A549 (cell line): ENCODE measurements at regions not wholly inside any gene's neighbourhood (a gene's known extent, or its start where the extent isn't known, plus 50 kb on each side); places are given as distances from the start of the nearest gene placed in this dataset.

Experiments
- ATAC-seq, 2 experiments: fragments of 200-7000 bp in 1 of 2; fragments of >200 bp in 1 of 2; cut with Nextera tagmentation in 1 of 2; cut with Tn5 transposase in 1 of 2; 3 replicates each; pipeline versions ENCODE4 v1.8.0 to v1.9.1; 2018 to 2020; ENCODE audit warnings: mild to moderate bottlenecking in 1 of 2, moderate library complexity in 1 of 2
- CTCF ChIA-PET: fragments of 300-600 bp; sonication (Branson Sonifier 250); formaldehyde crosslinking; extraction: SDS; loops from one replicate; lab custom pipeline; 2021; ENCODE audit warnings: antibody characterized with exemption, inconsistent platforms; lab: Yijun Ruan, JAX
- POLR2A ChIA-PET: fragments of 350-600 bp; formaldehyde crosslinking; extraction: SDS; loops from one replicate; lab custom pipeline; 2021; ENCODE audit warnings: antibody characterized with exemption, inconsistent platforms; lab: Yijun Ruan, JAX
- DNase-seq, 2 experiments: peaks; one replicate each; pipeline versions ENCODE4 v3.0.0 to v3.0.0-alpha.2; 2011 to 2016; ENCODE audit warnings: low read depth in 1 of 2, low spot score in 1 of 2
- FAIRE-seq: peaks from 2 replicates; lab custom pipeline; 2011; peaks lifted over from hg19 to GRCh38; lab: Jason Lieb, UNC
- H3K27ac ChIP-seq, 2 experiments: fragments of >200 bp; sonication (Bioruptor Twin); formaldehyde crosslinking; 3 replicates each; pipeline ENCODE4 v1.5.1; 2016 to 2017
- H3K4me1 ChIP-seq: fragments of >200 bp; sonication (Bioruptor Twin); formaldehyde crosslinking; 3 replicates; pipeline ENCODE4 v1.6.1; 2016
- H3K4me2 ChIP-seq: fragments of >200 bp; sonication (Bioruptor Twin); formaldehyde crosslinking; 3 replicates; pipeline ENCODE4 v1.6.1; 2016
- H3K4me3 ChIP-seq: fragments of >200 bp; sonication (Bioruptor Twin); formaldehyde crosslinking; 3 replicates; pipeline ENCODE4 v1.5.1; 2016
- H3K9me3 ChIP-seq: fragments of >200 bp; sonication (Bioruptor Twin); formaldehyde crosslinking; 3 replicates; pipeline ENCODE4 v1.6.1; 2016
- ATOH8 ChIP-seq: fragments of 250-450 bp; sonication (Bioruptor Pico); IDR thresholded peaks from 2 replicates; pipeline ENCODE4 v1.5.0; 2020; ENCODE audit warnings: low read depth, mild to moderate bottlenecking, moderate library complexity
- CBX2 ChIP-seq: fragments of 200-600 bp; sonication (generic); IDR thresholded peaks from 2 replicates; pipeline ENCODE4 v1.6.1; 2016; ENCODE audit warnings: low read depth, mild to moderate bottlenecking, borderline replicate concordance
- CBX8 ChIP-seq: fragments of 200-600 bp; sonication (generic); IDR thresholded peaks from 2 replicates; pipeline ENCODE4 v1.6.1; 2016
- CEBPB ChIP-seq, 2 experiments: fragments of >200 bp in 1 of 2; sonication (Bioruptor Twin) in 1 of 2; formaldehyde crosslinking in 1 of 2; IDR thresholded peaks; 2 replicates each; pipeline ENCODE4 v1.6.1; 2012 to 2016
- CHD4 ChIP-seq: fragments of 200-600 bp; sonication (generic); IDR thresholded peaks from 2 replicates; pipeline ENCODE4 v1.6.1; 2016; ENCODE audit warnings: antibody characterized with exemption, mild to moderate bottlenecking, borderline replicate concordance
- EHF ChIP-seq: fragments of 250-450 bp; sonication (Bioruptor Pico); IDR thresholded peaks from 2 replicates; pipeline ENCODE4 v1.5.0; 2020; ENCODE audit warnings: mild to moderate bottlenecking
- FOXS1 ChIP-seq: fragments of 250-450 bp; sonication (Bioruptor Pico); IDR thresholded peaks from 2 replicates; pipeline ENCODE4 v1.5.0; 2020; ENCODE audit warnings: mild to moderate bottlenecking, moderate library complexity
- HDAC2 ChIP-seq: fragments of 200-600 bp; sonication (generic); IDR thresholded peaks from 2 replicates; pipeline ENCODE4 v1.6.1; 2016
- HES2 ChIP-seq: fragments of >200 bp; sonication (Bioruptor Twin); formaldehyde crosslinking; IDR thresholded peaks from 2 replicates; pipeline ENCODE4 v1.6.1; 2016
- HOXA7 ChIP-seq: fragments of 250-450 bp; sonication (Bioruptor Pico); IDR thresholded peaks from 2 replicates; pipeline ENCODE4 v1.5.0; 2020; ENCODE audit warnings: mild to moderate bottlenecking, moderate library complexity
- HOXB5 ChIP-seq: fragments of 250-450 bp; sonication (Bioruptor Pico); IDR thresholded peaks from 2 replicates; pipeline ENCODE4 v1.5.0; 2020; ENCODE audit warnings: mild to moderate bottlenecking, moderate library complexity
- KDM5A ChIP-seq: fragments of 200-600 bp; sonication (generic); IDR thresholded peaks from 2 replicates; pipeline ENCODE4 v1.6.1; 2016; ENCODE audit warnings: antibody characterized with exemption, mild to moderate bottlenecking
- MAFK ChIP-seq: fragments of 450-650 bp; IDR thresholded peaks from 2 replicates; pipeline ENCODE4 v1.6.1; 2014; ENCODE audit not compliant: partially characterized antibody
- MAX ChIP-seq: IDR thresholded peaks from 2 replicates; pipeline ENCODE4 v1.6.1; 2012
- MAZ ChIP-seq: fragments of 150-350 bp; IDR thresholded peaks from 2 replicates; pipeline ENCODE4 v1.6.1; 2014; ENCODE audit warnings: antibody characterized with exemption, low read depth, low read length, borderline replicate concordance
- MYC ChIP-seq: IDR thresholded peaks from 2 replicates; pipeline ENCODE4 v1.6.1; 2012; ENCODE audit warnings: mild to moderate bottlenecking, inconsistent platforms, low read length, improper control_type of control experiment, borderline replicate concordance
- PBX3 ChIP-seq: IDR thresholded peaks from 2 replicates; pipeline ENCODE4 v1.6.1; 2012
- RAD21 ChIP-seq, 2 experiments: fragments of >200 bp in 1 of 2; sonication (Bioruptor Twin) in 1 of 2; formaldehyde crosslinking in 1 of 2; IDR thresholded peaks in 1 of 2; conservative IDR thresholded peaks in 1 of 2; 2 replicates in 1 of 2; 3 replicates in 1 of 2; pipeline ENCODE4 v1.6.1; 2012 to 2018; ENCODE audit warnings: inconsistent platforms in 1 of 2
- RARB ChIP-seq: fragments of 250-450 bp; sonication (Bioruptor Pico); IDR thresholded peaks from 2 replicates; pipeline ENCODE4 v1.8.0; 2021; ENCODE audit warnings: mild to moderate bottlenecking, moderate library complexity
- REST ChIP-seq: fragments of 200-600 bp; sonication (generic); IDR thresholded peaks from 2 replicates; pipeline ENCODE4 v1.6.1; 2016; ENCODE audit warnings: antibody characterized with exemption, mild to moderate bottlenecking, moderate library complexity
- RNF2 ChIP-seq: fragments of 200-600 bp; sonication (generic); IDR thresholded peaks from 2 replicates; pipeline ENCODE4 v1.6.1; 2016; ENCODE audit warnings: low read depth, mild to moderate bottlenecking, antibody characterized with exemption, moderate library complexity, borderline replicate concordance
- SREBF2 ChIP-seq: fragments of 450-650 bp; IDR thresholded peaks from 2 replicates; pipeline ENCODE4 v1.6.1; 2014; ENCODE audit warnings: mild to moderate bottlenecking, moderate library complexity
- ZC3H11A ChIP-seq: fragments of 450-650 bp; IDR thresholded peaks from 2 replicates; pipeline ENCODE4 v1.6.1; 2014; ENCODE audit warnings: antibody characterized with exemption, mild to moderate bottlenecking
- ZSCAN20 ChIP-seq: fragments of 250-450 bp; sonication (Bioruptor Pico); IDR thresholded peaks from 2 replicates; pipeline ENCODE4 v1.8.0; 2022; ENCODE audit warnings: mild to moderate bottlenecking, moderate library complexity
- WGBS: methylation state at CpG from one replicate; pipeline ENCODE4 v1.1.6; 2017; ENCODE audit errors: missing lambda C conversion rate; 5-methylcytosine and 5-hydroxymethylcytosine counted together

- H3K4me1 ChIP-seq, result no peaks in the 10 kb centered on the region
- no peak overlapping the region for H3K4me3 ChIP-seq
- no peak for TF ChIP-seq HOXA7 (CRISPR knock-in tag)
- TF ChIP-seq RNF2, result no peak
- no peak for TF ChIP-seq KDM5A
- no peak for TF ChIP-seq HES2
- TF ChIP-seq MAX, result no peak
- no peak for TF ChIP-seq CBX2
- WGBS, result 0% methylated on average over 3 of the region's 4 CpGs
- FAIRE-seq (no peak), DNase-seq (no peak), ATAC-seq (no peak)
- H3K27ac ChIP-seq, result no peak overlapping the region
- ChIA-PET POLR2A (no interaction called here), CTCF (no interaction called here)
- no peaks in the 10 kb centered on the region for H3K9me3 ChIP-seq
- H3K4me2 ChIP-seq, result no peak overlapping the region
Observed at GRCh38 chrY:8064500-8064899, 1152.9 kb upstream of the AMELY start.

GRCh38 chrY:8063973-8064372, 1152.4 kb upstream of the AMELY start:
- ATAC-seq, result no peak
- Histone ChIP-seq H3K4me2 (no peak overlapping the region), H3K4me1 (no peaks in the 10 kb centered on the region), H3K27ac (no peak overlapping the region), H3K9me3 (no peaks in the 10 kb centered on the region), H3K4me3 (no peak overlapping the region)
- POLR2A ChIA-PET, result no interaction called here
- 47% methylated on average over 2 of the region's 2 CpGs for WGBS
- no peak for TF ChIP-seq EHF
- no peak for TF ChIP-seq CEBPB (IDR thresholded peaks at IDR 0.05)
- no peak for TF ChIP-seq REST
- TF ChIP-seq PBX3, result no peak
- no peak for DNase-seq
- FAIRE-seq, result no peak
- CTCF ChIA-PET, result no interaction called here

- Histone ChIP-seq H3K4me3 (no peak overlapping the region), H3K27ac (no peak overlapping the region), H3K9me3 (no peaks in the 10 kb centered on the region), H3K4me2 (no peak overlapping the region), H3K4me1 (no peaks in the 10 kb centered on the region)
- ATAC-seq (no peak), FAIRE-seq (no peak), DNase-seq (no peak)
- WGBS, result 70% methylated on average over 2 of the region's 2 CpGs
- POLR2A ChIA-PET, result no interaction called here
- no peak for TF ChIP-seq REST
- no peak for TF ChIP-seq CHD4
- no peak for TF ChIP-seq CBX8
- TF ChIP-seq MAFK, result no peak
- TF ChIP-seq MAZ, result no peak
- no peak for TF ChIP-seq ZC3H11A
- TF ChIP-seq FOXS1 (CRISPR knock-in tag), result no peak
- TF ChIP-seq HOXA7 (CRISPR knock-in tag), result no peak
- TF ChIP-seq RARB (CRISPR knock-in tag), result no peak
- no peak for TF ChIP-seq MYC
- TF ChIP-seq HES2, result no peak
- TF ChIP-seq SREBF2, result no peak
- TF ChIP-seq RAD21 (conservative IDR thresholded peaks at IDR 0.05 in 1 of 2, IDR thresholded peaks at IDR 0.05 in 1 of 2), result no peak
- TF ChIP-seq HDAC2, result no peak
- no peak for TF ChIP-seq ATOH8 (CRISPR knock-in tag)
- no peak for TF ChIP-seq HOXB5 (CRISPR knock-in tag)
- TF ChIP-seq ZSCAN20 (CRISPR knock-in tag), result no peak
- CTCF ChIA-PET, result no interaction called here
Observed at GRCh38 chrY:8058613-8059012, 1147.1 kb upstream of the AMELY start.
